Thyroid gland (tissue), 4 donors: ENCODE measurements at regions not wholly inside any gene's neighbourhood (a gene's known extent, or its start where the extent isn't known, plus 50 kb on each side); places are given as distances from the start of the nearest gene placed in this dataset.

Experiments
- CTCF ChIP-seq, 6 experiments: fragments of 200-600 bp in 3 of 6; fragments of 450-650 bp in 3 of 6; sonication (generic) in 3 of 6; IDR thresholded peaks; one replicate each; pipeline ENCODE4 v1.5.1; 2016 to 2019; ENCODE audit warnings: antibody characterized with exemption in 6 of 6, mild to moderate bottlenecking in 2 of 6, inconsistent platforms in 1 of 6, moderate library complexity in 1 of 6
- POLR2A ChIP-seq, 2 donors: fragments of 450-650 bp; IDR thresholded peaks; one replicate each; pipeline ENCODE4 v1.6.1; 2017; ENCODE audit warnings: antibody characterized with exemption in 2 of 2, mild to moderate bottlenecking in 2 of 2, moderate library complexity in 1 of 2

- TF ChIP-seq CTCF (IDR thresholded peaks at IDR 0.05) (no peak), POLR2A (IDR thresholded peaks at IDR 0.05) (no peak)
These were observed 87.6 kb upstream of the LRIG1 start for GRCh38 chr3:66588340-66588847.
